ENCODE measurements at regions not wholly inside any gene's neighbourhood (a gene's known extent, or its start where the extent isn't known, plus 50 kb on each side); places are given as distances from the start of the nearest gene placed in this dataset.

- ATAC-seq (ENCODE audit: low FRiP score in 2 of 2) (peak in 1 of 2 donors; percentile 63), DNase-seq (no peak)
- WGBS, 2 donors, result 71 to 95% methylated on average over 1 of the region's 1 CpG
Measured at GRCh38 chr21:17730782-17731181, 88.4 kb downstream of the C21orf91 start.

GRCh38 chr21:17729455-17729854 lies 89.7 kb downstream of the C21orf91 start:
- WGBS, 2 donors, result 83 to 86% methylated on average over 2 of the region's 2 CpGs
- Histone ChIP-seq H3K27me3 (no peaks in the 10 kb centered on the region), H3K36me3 (no peaks in the 10 kb centered on the region), H3K4me1 (peaks cover 0 to 3% (median 0%) of the 10 kb centered on the region in 4 donors), H3K27ac (no peak overlapping the region), H3K9me3 (no peaks in the 10 kb centered on the region), H3K4me3 (no peak overlapping the region)
- TF ChIP-seq EP300 (IDR thresholded peaks at IDR 0.05) (no peak), POLR2AphosphoS5 (IDR thresholded peaks at IDR 0.05) (no peak)
- no peak for DNase-seq
- ATAC-seq (ENCODE audit: low FRiP score in 2 of 2), result no peak

More at GRCh38 chr21:17730782-17731181, 88.4 kb downstream of the C21orf91 start:
- H3K4me3 ChIP-seq, result no peak overlapping the region
- H3K36me3 ChIP-seq, result no peaks in the 10 kb centered on the region
- H3K4me1 ChIP-seq, result no peaks in the 10 kb centered on the region
- TF ChIP-seq POLR2A (IDR thresholded peaks at IDR 0.05), result no peak
- no peak for TF ChIP-seq POLR2AphosphoS5 (IDR thresholded peaks at IDR 0.05)
- no peak for TF ChIP-seq EP300 (IDR thresholded peaks at IDR 0.05)
- TF ChIP-seq, protein P1, sequence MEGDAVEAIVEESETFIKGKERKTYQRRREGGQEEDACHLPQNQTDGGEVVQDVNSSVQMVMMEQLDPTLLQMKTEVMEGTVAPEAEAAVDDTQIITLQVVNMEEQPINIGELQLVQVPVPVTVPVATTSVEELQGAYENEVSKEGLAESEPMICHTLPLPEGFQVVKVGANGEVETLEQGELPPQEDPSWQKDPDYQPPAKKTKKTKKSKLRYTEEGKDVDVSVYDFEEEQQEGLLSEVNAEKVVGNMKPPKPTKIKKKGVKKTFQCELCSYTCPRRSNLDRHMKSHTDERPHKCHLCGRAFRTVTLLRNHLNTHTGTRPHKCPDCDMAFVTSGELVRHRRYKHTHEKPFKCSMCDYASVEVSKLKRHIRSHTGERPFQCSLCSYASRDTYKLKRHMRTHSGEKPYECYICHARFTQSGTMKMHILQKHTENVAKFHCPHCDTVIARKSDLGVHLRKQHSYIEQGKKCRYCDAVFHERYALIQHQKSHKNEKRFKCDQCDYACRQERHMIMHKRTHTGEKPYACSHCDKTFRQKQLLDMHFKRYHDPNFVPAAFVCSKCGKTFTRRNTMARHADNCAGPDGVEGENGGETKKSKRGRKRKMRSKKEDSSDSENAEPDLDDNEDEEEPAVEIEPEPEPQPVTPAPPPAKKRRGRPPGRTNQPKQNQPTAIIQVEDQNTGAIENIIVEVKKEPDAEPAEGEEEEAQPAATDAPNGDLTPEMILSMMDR (IDR thresholded peaks at IDR 0.05), result no peak
- no peak overlapping the region for H3K27ac ChIP-seq
- no peaks in the 10 kb centered on the region for H3K27me3 ChIP-seq
- H3K9me3 ChIP-seq, result no peaks in the 10 kb centered on the region

DNA sequence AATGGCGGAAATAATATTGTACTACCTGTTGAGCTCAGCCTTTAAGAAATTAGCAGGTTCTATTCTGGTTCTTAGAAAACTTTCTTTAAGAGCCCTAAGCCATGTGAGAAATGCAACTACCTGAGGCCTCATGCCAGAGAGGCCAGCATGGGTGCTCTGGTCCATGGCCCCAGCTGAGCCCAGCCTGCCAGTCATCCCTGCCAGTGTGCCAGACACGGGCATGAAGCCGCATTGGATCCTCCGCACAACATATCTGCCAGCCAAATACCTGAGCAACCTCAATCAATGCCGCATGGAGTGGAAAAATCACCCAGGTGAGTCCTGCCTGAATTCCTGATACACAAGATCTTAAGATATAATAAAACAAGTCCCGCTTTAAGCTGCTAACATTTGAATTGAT lies 91.8 kb downstream of the C21orf91 start:
- ATAC-seq (ENCODE audit: low FRiP score in 2 of 2), result no peak
- H3K27ac ChIP-seq, result no peak overlapping the region
- DNase-seq, result peak in 1 of 2 donors; percentile 15
- no peak overlapping the region for H3K4me3 ChIP-seq
- H3K4me1 ChIP-seq, result peaks cover 0 to 3% (median 0%) of the 10 kb centered on the region in 4 donors
- H3K9me3 ChIP-seq, result no peaks in the 10 kb centered on the region
- 89 to 96% methylated on average over 6 of the region's 6 CpGs for WGBS, 2 donors
- no peaks in the 10 kb centered on the region for H3K36me3 ChIP-seq
- no peak for TF ChIP-seq POLR2A (IDR thresholded peaks at IDR 0.05)
- H3K27me3 ChIP-seq, result no peaks in the 10 kb centered on the region

- no peak overlapping the region for H3K27ac ChIP-seq
- H3K4me1 ChIP-seq, result peaks cover 0 to 3% (median 0%) of the 10 kb centered on the region in 4 donors
- TF ChIP-seq EP300 (IDR thresholded peaks at IDR 0.05) (no peak), POLR2A (IDR thresholded peaks at IDR 0.05) (no peak), POLR2AphosphoS5 (IDR thresholded peaks at IDR 0.05) (no peak)
- TF ChIP-seq, protein P1 (IDR thresholded peaks at IDR 0.05), result no peak
- no peak for ATAC-seq (ENCODE audit: low FRiP score in 2 of 2)
- no peaks in the 10 kb centered on the region for H3K9me3 ChIP-seq
- no peaks in the 10 kb centered on the region for H3K27me3 ChIP-seq
- DNase-seq, result no peak
- no peaks in the 10 kb centered on the region for H3K36me3 ChIP-seq
- 93 to 96% methylated on average over 8 of the region's 8 CpGs for WGBS, 2 donors
- H3K4me3 ChIP-seq, result no peak overlapping the region
Measured at GRCh38 chr21:17726047-17726829, 92.9 kb downstream of the C21orf91 start.

DNA sequence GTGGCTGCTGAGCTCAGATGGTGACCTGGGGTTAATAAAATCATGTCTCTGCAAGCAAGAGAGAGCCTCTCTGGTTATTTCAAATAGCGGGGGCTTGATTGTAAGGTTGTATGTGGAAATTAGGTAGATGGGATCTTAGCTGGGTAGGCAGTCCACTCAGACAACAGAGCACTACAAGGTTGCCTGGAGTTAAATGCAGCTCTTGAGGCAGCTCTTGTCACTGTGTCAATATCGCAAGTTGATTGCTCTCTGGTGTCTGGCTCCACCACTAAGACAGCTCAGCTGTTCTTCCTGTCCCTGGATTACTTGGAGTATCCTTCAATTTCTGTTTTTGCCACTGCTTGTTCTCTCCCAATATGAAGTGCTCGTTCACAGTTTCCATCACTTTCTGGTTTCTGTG lies 93.8 kb downstream of the C21orf91 start:
- 77% methylated on average over 3 of the region's 3 CpGs for WGBS, 2 donors
- ATAC-seq (ENCODE audit: low FRiP score in 2 of 2) (peak in 1 of 2 donors; percentile 67), DNase-seq (peak in 1 of 2 donors; percentile 50)
- Histone ChIP-seq H3K27ac (no peak overlapping the region), H3K36me3 (no peaks in the 10 kb centered on the region), H3K9me3 (no peaks in the 10 kb centered on the region), H3K4me1 (peaks cover 0 to 3% (median 0%) of the 10 kb centered on the region in 4 donors), H3K27me3 (no peaks in the 10 kb centered on the region), H3K4me3 (no peak overlapping the region)
- TF ChIP-seq, protein P1 (IDR thresholded peaks at IDR 0.05), result no peak
- TF ChIP-seq EP300 (IDR thresholded peaks at IDR 0.05) (no peak), POLR2A (IDR thresholded peaks at IDR 0.05) (no peak), POLR2AphosphoS5 (IDR thresholded peaks at IDR 0.05) (no peak)

DNA sequence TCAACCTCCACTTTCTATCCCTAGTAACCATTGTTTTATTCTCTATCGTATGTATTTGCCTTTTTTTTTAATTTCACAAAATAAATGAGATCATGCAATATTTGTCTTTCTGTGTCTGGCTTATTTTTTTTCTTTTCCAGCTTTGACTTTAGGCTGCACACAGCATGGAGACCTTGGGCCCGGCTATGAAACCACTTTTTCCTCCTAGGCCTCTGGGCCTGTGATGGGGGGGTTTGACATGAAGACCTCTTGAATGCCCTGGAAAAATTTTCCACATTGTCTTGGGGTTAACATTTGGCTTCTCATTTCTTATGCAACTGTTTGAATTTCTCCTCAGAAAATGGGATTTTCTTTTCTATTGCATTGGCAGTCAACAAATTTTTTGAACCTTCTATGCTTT lies 100.2 kb upstream of the BTG3 start:
- TF ChIP-seq POLR2A (IDR thresholded peaks at IDR 0.05) (no peak), POLR2AphosphoS5 (IDR thresholded peaks at IDR 0.05) (no peak), EP300 (IDR thresholded peaks at IDR 0.05) (no peak)
- TF ChIP-seq, protein P1 (IDR thresholded peaks at IDR 0.05), result no peak
- Histone ChIP-seq H3K9me3 (no peaks in the 10 kb centered on the region), H3K27me3 (no peaks in the 10 kb centered on the region), H3K27ac (no peak overlapping the region), H3K36me3 (no peaks in the 10 kb centered on the region), H3K4me1 (no peaks in the 10 kb centered on the region), H3K4me3 (no peak overlapping the region)
- ATAC-seq (ENCODE audit: low FRiP score in 2 of 2) (no peak), DNase-seq (no peak)
- 92 to 98% methylated on average over 2 of the region's 2 CpGs for WGBS, 2 donors

Data from upper lobe of left lung (tissue), 6 donors.